HG03469 (cell line): ENCODE measurements at regions not wholly inside any gene's neighbourhood (a gene's known extent, or its start where the extent isn't known, plus 50 kb on each side); places are given as distances from the start of the nearest gene placed in this dataset.
"Not testable (repeated sequence)": the region's sequence is repeated elsewhere in the genome, so short reads cannot be mapped to it uniquely, and the experiment has no call there.

Source experiments
- ATAC-seq: cut with Tn5 transposase; IDR thresholded peaks from one replicate; pipeline ENCODE4 v1.9.1; 2021; ENCODE audit warnings: mild to moderate bottlenecking, moderate library complexity, moderate number of reproducible peaks; ENCODE audit not compliant: unreplicated experiment

DNA sequence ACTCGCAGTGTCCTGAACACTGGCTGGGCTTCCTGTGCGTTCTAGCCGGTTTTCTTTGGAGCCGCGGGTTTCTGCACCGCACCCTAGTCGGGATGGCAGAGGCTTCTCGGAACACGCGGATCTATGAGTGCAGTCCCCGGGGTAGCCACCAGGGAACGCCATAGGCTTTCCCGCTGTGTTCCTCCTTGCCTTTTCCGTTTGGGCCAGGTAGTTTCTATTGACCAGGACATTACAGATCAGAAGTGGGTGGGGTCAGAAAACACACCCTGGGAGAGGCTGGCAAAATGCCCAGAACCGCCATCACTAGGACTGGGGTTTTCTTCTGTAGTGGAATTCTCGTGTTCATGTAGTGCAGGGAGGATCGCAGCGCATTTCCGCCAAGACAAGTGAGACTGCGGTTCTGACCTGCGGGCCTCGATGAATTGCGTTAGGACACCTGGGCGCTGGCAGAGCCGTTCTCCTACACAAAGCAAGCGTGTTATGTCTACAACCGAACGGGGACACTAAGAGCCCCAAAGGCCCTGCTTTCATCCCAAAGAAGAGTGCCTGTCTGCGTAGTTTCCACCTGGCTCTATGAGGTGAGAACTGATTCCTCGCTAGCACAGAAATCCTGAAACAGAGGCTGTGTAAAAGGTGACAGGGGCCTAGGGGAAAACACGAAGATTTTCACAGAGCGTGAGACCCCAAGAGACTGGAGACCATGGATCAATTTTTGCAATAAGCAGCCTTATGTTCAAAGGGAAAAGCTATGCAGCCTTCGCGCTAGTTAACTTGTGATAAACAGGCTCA, 121.5 kb downstream of the PPIAL4G start:
- not testable (repeated sequence) for ATAC-seq

DNA sequence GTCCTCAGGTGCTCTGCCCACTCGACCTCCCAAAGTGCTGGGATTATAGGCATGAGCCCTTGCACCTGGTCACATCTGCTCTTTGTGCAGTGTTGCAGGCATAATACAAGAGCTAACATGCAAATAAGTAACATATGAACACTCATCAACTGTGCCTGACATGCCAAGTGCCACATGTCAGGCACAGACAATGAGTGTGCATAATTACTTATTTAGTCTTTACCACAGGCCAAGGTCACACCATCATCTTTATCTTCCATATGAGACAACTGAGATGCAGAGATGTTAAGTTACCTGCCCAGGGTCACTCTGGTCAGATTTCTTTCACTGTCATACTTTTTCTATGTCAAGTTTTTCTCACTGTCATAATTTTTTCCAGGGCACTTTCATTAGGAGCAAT, 126.1 kb downstream of the PPIAL4G start:
- ATAC-seq, result no peak

DNA sequence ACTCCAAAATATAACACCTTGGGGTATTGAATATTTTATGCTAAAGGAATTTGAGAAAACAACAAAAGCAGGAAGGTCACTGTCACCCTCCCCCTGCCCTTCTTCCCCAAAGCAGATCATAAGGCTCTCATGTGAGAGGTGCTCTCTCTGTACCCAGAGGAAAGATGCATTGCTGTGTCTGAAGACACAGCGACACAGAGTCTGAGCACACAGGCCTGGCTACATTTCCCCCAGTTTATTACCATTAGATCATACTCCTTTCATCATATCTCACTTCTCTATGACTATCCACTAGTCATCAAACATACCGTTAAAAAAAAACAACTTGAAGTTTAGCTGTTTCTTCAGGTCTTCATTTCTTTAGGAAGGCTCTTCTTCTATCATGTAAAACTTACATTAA, 127.1 kb downstream of the PPIAL4G start:
- ATAC-seq, result no peak

DNA sequence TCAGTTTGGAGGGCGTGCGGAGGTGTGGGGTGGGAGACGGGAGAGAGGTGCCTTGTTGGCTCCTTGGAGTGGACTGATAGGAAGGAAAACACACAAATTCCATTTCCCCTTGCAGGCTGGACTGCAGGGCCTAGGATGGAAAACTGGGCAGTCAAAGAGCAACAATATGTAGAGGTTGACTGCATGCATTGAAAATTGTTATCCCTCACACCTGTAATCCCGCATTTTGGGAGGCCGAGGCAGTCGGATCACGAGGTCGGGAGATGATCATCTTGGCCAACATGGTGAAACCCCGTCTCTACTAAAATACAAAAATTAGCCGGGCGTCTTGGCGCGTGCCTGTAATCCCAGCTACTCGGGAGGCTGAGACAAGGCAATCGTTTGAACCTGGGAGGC, 128.2 kb downstream of the PPIAL4G start:
- ATAC-seq, result no peak

DNA sequence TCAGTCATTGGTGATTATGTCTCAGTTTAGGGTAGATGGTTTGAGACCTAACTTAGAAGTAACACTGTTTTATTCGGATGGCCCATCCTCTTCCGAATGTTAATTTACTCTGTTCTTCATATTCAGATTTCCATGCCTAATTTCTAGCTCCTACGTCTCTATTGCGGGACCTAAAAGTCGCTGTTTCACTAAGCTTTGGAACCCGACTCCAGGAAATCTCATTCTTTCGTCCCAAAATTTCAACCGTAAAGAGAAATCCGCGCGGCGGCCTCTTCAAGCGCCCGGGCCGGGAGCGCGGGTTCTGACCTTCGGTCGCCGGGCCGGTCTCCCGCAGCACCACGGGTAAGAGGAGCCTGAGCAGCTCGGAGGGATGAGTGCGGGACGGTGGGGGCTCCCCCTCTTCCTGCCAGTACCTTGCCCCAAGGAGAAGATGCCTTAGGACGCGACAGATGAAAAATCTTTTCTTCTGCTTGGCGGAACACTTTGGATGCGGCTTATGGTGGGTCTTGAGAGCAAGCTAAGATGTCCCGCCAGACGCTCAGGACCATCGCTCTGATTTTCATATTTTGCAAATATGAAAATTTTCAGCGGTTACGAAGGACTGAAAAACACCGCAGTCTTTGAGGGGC, 128.7 kb downstream of the PPIAL4G start:
- no peak for ATAC-seq

DNA sequence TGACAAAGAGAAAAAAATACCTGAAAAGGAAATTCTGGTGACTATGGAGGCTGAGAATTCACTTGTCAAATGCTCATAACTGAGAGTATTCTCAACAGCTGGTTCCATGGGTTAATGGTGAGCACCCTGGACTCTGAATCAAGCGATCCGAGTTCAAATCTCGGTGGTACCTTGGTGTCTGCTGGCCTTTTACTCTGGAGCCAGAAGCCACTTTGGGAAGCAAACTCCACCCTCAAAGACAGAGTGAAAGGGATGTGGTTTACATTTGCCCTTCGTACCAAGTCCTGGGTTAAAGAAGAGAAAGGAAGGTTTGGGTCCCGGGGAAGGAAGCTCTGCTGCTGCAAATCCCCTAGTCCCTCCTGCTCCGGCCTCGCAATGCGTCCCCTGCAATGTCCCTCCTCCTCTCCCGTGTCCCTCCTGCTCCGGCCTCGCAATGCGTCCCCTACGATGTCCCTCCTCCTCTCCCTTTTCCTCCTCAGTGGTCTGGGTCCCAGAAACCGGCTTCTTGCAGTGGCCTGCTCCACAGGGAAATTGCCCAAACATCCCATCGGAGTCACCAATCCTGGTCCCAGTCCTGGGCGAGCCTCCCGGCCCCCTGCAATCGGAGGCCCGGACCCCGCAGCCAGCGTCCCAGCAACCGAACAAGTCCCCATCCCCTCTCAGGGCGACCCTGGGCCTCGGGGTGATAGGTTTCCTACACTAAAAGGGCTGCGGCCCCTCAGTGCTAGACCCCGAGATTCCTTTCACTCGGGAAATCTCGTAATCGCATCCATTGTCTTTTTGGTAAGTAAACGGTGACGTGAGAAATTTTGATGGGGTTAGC, 129.4 kb downstream of the PPIAL4G start:
- ATAC-seq, result no peak

DNA sequence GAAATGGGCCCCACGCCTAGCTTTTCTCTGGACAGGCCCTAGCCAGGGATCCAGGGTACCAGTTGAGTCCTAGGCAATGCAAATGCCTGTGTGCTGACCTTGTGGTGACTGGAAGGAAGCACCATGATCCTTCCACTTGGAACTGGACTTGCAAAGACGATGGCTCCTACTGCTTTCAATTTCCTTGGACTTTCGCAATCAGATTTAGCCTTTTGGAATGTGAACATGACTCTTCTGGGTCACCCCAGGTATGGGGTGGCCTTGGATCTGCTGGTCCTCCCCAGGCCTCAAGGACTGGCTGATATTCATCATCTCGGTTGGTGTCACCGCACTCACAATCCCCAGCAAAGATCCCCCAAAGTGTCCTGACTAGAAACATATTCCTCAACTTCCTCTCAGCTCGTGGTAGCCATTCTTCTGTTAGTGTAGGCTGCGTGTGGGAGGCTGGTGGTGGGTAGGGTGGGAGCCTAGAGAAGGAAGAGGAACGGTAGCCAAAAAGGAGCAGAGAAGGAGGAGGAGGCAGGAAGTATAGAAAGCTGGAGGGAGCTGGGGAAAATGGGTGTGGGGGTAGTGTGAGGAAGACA, 130.5 kb downstream of the PPIAL4G start:
- ATAC-seq, result no peak

DNA sequence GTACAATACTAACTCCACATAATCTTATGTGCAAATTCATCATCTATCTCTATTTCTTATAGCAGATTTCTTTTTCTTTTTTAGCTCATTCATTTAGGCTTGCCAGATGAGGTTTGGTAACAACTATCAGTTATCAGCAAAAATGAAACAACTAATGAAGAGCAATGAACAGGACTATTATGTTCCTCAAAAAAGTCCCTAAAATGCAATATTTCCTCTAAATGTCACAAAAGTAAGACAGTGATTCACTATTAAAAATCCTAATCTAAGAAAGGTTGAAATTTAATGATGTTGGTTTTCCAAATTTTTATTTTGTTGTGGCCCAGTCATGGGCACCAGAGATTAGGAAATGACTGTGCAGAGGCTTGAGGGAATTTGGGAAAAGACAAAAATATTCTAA, 135.3 kb downstream of the PPIAL4G start:
- no peak for ATAC-seq

DNA sequence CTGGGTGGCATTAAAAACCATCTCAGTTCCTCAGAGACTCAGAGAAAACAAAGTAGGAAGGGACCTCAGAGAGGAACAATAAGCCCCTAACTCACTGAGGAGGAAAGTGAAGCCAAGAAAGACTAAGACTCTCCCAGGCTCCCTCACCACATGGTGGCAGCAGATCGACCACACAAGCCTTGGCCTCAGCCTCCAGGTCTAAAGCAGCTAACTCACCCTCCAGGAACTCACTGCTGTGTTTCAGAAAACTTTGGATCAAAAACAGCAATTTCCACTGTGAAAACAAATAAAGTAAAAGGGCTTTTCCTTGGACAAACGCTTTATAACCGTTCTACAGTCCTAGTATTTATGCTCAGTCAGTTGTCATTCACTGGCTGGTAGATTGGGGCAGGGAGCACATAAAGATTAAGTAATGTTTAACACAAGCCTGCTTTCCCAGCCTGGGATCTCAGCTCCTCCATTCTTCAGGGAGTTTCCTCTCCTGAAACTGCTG, 137.4 kb downstream of the PPIAL4G start:
- ATAC-seq, result not testable (repeated sequence)

DNA sequence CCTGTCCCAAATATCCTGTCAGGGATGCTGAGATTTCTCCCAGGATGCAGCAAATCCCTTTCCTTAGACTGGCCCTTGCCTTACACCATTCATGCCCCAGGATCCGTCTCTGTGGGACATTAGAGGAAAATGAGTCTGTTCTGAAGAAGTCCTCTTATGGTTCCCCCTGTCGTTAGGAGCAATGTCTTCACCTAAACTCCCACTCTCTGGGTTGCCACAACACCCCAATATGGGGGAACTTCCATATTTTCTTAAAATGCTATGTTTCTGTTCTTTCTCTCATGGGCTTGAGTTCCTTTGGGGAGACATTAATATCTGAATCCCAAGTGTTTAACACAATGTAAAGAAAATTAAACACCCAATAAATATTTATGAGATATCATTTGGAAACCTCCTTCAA, 138.5 kb downstream of the PPIAL4G start:
- ATAC-seq, result not testable (repeated sequence)

DNA sequence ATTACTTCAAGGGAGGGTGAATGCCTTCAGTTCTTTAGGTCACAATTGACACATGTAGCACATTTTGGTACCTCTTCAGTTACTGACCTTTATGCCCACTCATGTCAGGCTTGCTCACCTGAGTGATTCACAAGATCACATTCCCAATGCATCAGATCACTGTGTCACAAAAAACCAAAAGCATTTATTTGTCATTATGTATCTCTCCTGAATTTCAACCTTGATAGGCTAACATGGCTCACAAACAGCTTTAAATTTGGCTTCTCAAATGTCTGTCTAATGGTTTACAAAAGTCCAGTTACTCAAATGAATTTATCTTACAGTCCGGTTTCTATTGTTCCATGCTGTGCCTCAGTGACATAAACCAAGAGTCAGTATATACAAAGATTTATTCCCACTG, 141.4 kb downstream of the PPIAL4G start:
- ATAC-seq, result not testable (repeated sequence)

DNA sequence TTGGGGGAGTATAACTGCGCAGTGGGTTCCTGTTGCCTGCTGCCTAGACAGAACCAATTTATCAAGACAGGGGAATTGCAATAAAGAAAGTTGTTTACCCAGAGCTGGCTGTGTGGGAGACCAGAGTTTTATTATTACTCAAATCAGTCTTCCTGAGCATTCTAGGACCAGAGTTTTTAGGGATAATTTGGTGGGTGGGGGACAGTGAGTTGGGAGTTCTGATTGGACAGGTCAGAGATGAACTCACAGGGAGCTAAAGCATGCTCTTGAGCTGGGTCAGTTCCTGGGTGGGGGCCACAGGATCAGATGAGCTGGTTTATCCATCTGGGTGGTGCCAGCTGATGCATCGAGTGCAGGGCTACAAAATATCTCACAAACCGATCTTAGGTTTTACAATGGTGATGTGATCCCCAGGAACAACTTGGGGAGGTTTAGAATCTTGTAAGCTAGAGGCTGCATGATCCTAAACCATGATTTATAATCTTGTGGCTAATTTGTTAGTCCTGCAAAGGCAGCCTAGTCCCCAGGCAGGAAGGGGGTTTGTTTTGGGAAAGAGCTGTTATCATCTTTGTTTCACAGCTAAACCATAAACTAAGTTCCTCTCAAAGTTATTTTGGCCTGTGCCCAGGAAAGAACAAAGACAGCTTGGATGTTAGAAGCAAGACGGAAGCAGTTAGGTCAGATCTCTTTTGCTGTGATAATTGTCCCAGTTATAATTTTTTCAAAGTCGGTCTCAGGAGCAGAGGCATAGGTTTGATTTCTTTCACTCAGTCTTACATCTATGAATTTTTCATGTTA, 146.8 kb downstream of the PPIAL4G start:
- not testable (repeated sequence) for ATAC-seq

DNA sequence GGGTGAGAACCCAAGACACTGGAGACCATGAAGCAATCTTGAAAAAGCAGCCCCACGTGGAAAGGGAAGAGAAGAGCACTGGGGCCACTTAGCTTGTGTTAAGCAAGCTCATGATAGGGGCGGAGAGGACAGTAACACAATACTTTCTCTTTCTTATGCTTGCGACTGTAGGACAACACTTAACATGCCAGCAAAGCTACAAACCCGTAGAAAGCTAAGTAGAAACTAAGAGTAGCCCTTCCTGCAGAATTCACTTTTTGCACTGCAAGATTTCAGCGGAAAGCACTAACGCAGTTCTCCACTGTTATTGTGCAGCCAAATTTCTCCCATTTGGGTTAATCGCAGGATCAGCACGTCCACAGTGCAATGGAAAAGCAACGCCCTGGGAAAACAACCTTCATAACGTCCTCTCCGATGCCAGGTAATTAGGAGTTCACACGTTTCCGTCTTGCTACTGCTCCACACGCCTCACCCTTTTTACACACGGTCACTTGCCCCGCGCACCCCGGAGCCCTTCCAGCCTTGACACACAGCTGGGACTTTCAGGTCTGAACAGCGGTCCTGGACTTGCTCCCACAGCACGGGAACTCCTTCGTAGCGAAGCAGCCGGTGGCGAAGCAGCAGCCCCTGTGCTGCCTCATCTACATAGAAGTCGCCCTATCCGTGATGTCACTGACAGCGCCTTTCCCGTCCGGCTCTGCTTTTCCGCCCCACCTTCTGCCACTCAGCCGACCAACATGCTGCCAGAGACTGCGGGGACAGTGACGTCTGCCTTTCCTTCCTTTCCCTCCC, 148.6 kb downstream of the PPIAL4G start:
- peak; percentile 64 for ATAC-seq

DNA sequence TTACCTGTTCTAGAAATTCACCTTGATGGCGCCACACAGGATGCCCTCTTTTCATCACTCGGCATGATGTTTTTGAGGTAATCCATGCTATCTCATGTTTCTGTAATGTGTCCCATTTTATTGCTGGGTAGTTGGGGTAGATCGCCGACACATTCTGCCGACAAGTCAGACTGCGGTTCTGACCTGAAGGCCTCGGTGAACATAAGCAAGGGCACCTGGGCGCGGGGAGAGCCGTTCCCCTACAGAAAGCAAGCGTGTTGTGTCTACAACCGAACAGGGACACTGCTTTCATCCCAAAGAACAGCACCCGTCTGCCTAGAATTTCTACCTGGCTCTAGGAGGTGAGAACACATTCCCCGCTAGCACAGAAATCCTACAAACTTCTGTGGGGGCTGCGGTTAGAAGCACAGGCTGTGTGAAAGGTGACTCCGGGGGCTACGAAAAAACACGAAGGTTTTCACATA, 149.2 kb downstream of the PPIAL4G start:
- no peak for ATAC-seq

DNA sequence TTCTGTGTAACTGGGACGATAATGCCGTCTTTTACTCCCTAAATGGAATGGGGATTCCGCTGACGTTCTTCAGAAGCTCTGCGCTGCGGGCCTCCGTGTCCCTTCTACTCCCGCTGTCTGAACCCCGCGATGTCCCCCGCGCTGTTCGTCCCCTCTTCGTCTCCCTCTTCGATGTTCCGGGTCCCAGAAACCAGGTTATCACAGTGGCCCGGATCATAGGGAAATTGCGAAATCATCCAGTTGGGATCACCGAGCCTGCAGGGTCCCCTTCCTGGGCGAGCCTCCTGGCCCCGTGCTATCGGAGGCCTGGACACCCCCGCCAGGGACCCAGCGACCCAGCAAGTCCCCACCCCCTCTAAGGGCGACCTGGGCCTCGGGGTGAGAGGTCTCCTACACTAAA, 154.2 kb downstream of the PPIAL4G start:
- ATAC-seq, result no peak

DNA sequence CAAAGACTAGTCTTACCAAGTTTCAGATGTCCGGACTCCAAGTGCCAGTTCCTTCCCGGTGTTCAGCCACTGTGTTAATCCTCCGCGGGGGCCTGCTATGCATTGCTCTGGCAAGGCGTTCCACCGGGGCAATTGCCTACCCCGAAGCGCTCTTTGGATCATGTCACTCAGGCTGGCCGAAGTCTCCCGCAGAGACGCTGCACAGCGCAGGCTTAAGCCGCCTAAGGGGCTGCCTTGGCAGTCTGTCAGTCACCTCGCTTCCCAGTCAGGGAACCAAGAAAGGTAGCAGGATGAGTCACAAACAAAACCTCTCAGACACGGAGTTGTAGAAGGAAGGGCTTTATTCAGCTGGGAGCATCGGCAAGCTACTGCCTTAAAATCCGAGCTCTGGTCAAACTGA, 158.1 kb downstream of the PPIAL4G start:
- ATAC-seq, result not testable (repeated sequence)

DNA sequence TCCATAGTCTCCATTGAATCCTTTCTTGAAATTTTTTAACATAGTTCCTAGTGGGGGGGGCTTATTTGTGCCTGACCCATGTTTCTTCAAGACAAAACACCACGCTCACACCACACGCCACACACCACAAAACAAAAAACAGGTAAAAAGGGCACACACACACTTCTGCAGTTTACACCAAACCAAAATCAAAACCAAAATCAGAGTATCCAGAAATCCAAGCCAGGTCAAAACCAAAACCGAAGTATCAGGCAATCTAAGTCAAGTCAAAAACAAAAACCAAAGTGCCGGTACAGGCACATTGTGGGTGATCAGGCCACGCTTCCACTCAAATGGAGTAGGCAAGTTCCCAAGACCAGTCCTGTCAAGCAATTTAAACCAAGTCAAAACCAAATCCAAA, 158.6 kb downstream of the PPIAL4G start:
- not testable (repeated sequence) for ATAC-seq

DNA sequence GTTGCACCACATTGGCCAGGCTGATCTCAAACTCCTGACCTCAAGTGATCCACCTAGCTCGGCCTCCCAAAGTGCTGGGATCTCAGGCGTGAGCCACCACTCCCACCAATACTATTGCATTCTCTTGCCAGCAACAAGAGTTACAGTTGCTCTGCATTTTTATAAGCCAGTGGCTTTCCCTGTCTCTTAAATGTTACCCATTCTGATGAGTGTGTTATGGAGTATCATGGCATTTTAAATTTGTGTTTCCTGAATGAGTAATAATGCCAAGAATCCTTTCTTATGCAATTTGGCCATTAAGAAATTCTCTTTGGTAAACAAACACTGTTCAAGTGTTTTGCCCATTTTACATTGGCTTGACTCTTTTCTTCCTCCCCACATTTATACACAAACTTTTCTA, 163.0 kb downstream of the PPIAL4G start:
- not testable (repeated sequence) for ATAC-seq

DNA sequence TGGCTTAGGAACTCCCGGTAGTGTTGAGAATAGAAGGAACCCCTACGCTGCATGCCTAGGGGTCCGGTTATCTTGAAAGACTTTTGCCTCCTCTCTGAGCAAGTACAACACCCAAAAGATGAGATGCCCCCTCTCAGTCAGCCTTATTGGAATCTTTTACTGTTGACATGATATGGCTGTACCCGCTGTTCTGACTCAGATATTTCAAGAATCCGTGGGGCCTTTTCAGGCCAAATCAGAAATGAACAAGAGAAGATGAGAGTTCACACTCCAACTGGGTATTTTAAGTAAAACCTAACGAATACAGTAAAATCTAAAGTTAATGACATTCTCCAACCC, 164.2 kb downstream of the PPIAL4G start:
- ATAC-seq, result no peak
